GM12878 (cell line): ENCODE measurements at regions not wholly inside any gene's neighbourhood (a gene's known extent, or its start where the extent isn't known, plus 50 kb on each side); places are given as distances from the start of the nearest gene placed in this dataset.
"Not testable (repeated sequence)": the region's sequence is repeated elsewhere in the genome, so short reads cannot be mapped to it uniquely, and the experiment has no call there.

ENCODE experiments used
- ATAC-seq: fragments of 200-7000 bp; cut with Tn5 transposase; 3 replicates; pipeline ENCODE4 v1.9.1; 2020; ENCODE audit warnings: mild to moderate bottlenecking, moderate library complexity
- BruUV-seq: library from RNA; stranded (reverse); fragments of 400-500 nt; replicated peaks from 2 replicates; lab custom pipeline; 2021; lab: Mats Ljungman, UMichigan
- CTCF ChIA-PET: fragments of 300-600 bp; sonication (Branson Sonifier 250); formaldehyde crosslinking; extraction: SDS; loops from one replicate; lab custom pipeline; 2021; ENCODE audit warnings: inconsistent platforms; lab: Yijun Ruan, JAX
- POLR2A ChIA-PET: fragments of 350-600 bp; formaldehyde crosslinking; extraction: SDS; loops from one replicate; lab custom pipeline; 2021; ENCODE audit warnings: inconsistent platforms; lab: Charles Lee
- RAD21 ChIA-PET: fragments of 300-600 bp; sonication (Branson Sonifier 250); formaldehyde crosslinking; loops from one replicate; lab custom pipeline; 2023; ENCODE audit warnings: antibody characterized with exemption; ENCODE audit not compliant: unreplicated experiment; lab: Charles Lee
- SMC1A ChIA-PET: fragments of 300-600 bp; sonication (Branson Sonifier 250); formaldehyde crosslinking; loops from one replicate; lab custom pipeline; 2023; ENCODE audit not compliant: unreplicated experiment, uncharacterized antibody; lab: Charles Lee
- DNase-seq: peaks from one replicate; pipeline ENCODE4 v3.0.0-alpha.2; 2011; ENCODE audit warnings: low read depth, low spot score
- FAIRE-seq: peaks from 3 replicates; lab custom pipeline; 2011; peaks lifted over from hg19 to GRCh38; lab: Jason Lieb, UNC
- H2AFZ ChIP-seq: 2 replicates; pipeline ENCODE4 v1.6.0; 2011; ENCODE audit warnings: low read depth, low read length, control low read depth; ENCODE audit not compliant: control insufficient read depth
- H3K27ac ChIP-seq: 2 replicates; pipeline ENCODE4 v1.5.1; 2011; ENCODE audit warnings: control low read depth; ENCODE audit not compliant: control insufficient read depth, insufficient read depth
- H3K27me3 ChIP-seq, 2 experiments: replicated peaks in 1 of 2; 2 replicates each; pipeline versions ENCODE4 v1.6.0 to v1.6.1; 2011; ENCODE audit warnings: low read length in 1 of 2; ENCODE audit not compliant: control insufficient read depth in 2 of 2, insufficient read depth in 2 of 2
- H3K36me3 ChIP-seq, 2 experiments: 2 replicates each; pipeline ENCODE4 v1.5.1; 2011; ENCODE audit warnings: low read length in 1 of 2; ENCODE audit not compliant: control insufficient read depth in 2 of 2, insufficient read depth in 2 of 2
- H3K4me1 ChIP-seq: 2 replicates; pipeline ENCODE4 v1.6.1; 2011; ENCODE audit warnings: mild to moderate bottlenecking, low read length, moderate library complexity, mixed read lengths; ENCODE audit not compliant: control insufficient read depth, insufficient read depth
- H3K4me2 ChIP-seq: 2 replicates; pipeline ENCODE4 v1.6.0; 2011; ENCODE audit warnings: control low read depth; ENCODE audit not compliant: control insufficient read depth, insufficient read depth
- H3K4me3 ChIP-seq: fragments of 200-600 bp; sonication (generic); 2 replicates; pipeline ENCODE4 v1.5.1; 2016
- H3K79me2 ChIP-seq: 2 replicates; pipeline ENCODE4 v1.6.0; 2011; ENCODE audit warnings: low read length; ENCODE audit not compliant: control insufficient read depth, insufficient read depth
- H3K9ac ChIP-seq: 2 replicates; pipeline ENCODE4 v1.8.0; 2011; ENCODE audit warnings: low read length, control low read depth, mixed read lengths; ENCODE audit not compliant: control insufficient read depth, insufficient read depth
- H3K9me3 ChIP-seq: replicated peaks from 3 replicates; pipeline ENCODE4 v1.5.1; 2011; ENCODE audit warnings: mild to moderate bottlenecking, low read length; ENCODE audit not compliant: control insufficient read depth, insufficient read depth
- H4K20me1 ChIP-seq: 2 replicates; pipeline ENCODE4 v1.6.0; 2011; ENCODE audit not compliant: control insufficient read depth, insufficient read depth
- EZH2 ChIP-seq: IDR thresholded peaks from 2 replicates; pipeline ENCODE4 v1.6.1; 2012; ENCODE audit warnings: low read depth, mild to moderate bottlenecking, control low read depth, inconsistent platforms, low read length, borderline replicate concordance; ENCODE audit not compliant: control insufficient read depth
- FOXK2 ChIP-seq: fragments of 450-650 bp; IDR thresholded peaks from 2 replicates; pipeline ENCODE4 v1.6.1; 2017; ENCODE audit warnings: mild to moderate bottlenecking, moderate library complexity
- HCFC1 ChIP-seq: fragments of 150-350 bp; IDR thresholded peaks from 2 replicates; pipeline ENCODE4 v1.6.1; 2014; ENCODE audit warnings: low read length
- NFIC ChIP-seq: IDR thresholded peaks from 2 replicates; pipeline ENCODE4 v1.6.1; 2012; ENCODE audit warnings: low read depth, mild to moderate bottlenecking, inconsistent platforms, low read length, moderate library complexity
- POLR2AphosphoS5 ChIP-seq: IDR thresholded peaks from 2 replicates; pipeline ENCODE4 v1.6.1; 2011; ENCODE audit warnings: mild to moderate bottlenecking, low read length, inconsistent platforms
- RAD51 ChIP-seq: fragments of 450-650 bp; IDR thresholded peaks from 2 replicates; pipeline ENCODE4 v1.6.1; 2016; ENCODE audit warnings: moderate library complexity, mild to moderate bottlenecking, inconsistent platforms
- TARDBP ChIP-seq: IDR thresholded peaks from 2 replicates; pipeline ENCODE4 v1.6.1; 2016; ENCODE audit warnings: borderline replicate concordance
- WGBS: methylation state at CpG from one replicate; pipeline ENCODE4 v1.1.6; 2016; ENCODE audit warnings: low lambda C conversion rate; ENCODE audit not compliant: insufficient replicate concordance, insufficient coverage; ENCODE audit errors: missing lambda C conversion rate; 5-methylcytosine and 5-hydroxymethylcytosine counted together
- in situ Hi-C: fragments of 300-500 bp; cut with MboI; formaldehyde crosslinking; loops from 9 replicates; pipeline ENCODE4 v1.14.3; 2018; ENCODE audit warnings: mixed read lengths
- intact Hi-C: fragments of 100-400 bp; cut with micrococcal nuclease; formaldehyde crosslinking; loops from one replicate; pipeline ENCODE4 v1.14.2; 2022; ENCODE audit not compliant: unreplicated experiment
- TF ChIP-seq, protein P1 (sequence below): IDR thresholded peaks from 2 replicates; pipeline ENCODE4 v1.6.1; 2011; ENCODE audit warnings: borderline replicate concordance, low read depth, mild to moderate bottlenecking, moderate library complexity, mixed read lengths, low read length; ENCODE audit not compliant: insufficient read depth; ENCODE audit errors: extremely low read length
- TF ChIP-seq, protein P2 (sequence below): fragments of 450-650 bp; IDR thresholded peaks from 2 replicates; pipeline ENCODE4 v1.6.1; 2018; ENCODE audit warnings: borderline replicate concordance, mild to moderate bottlenecking; ENCODE audit not compliant: partially characterized antibody
- TF ChIP-seq, protein P3 (sequence below): fragments of 450-650 bp; IDR thresholded peaks from 2 replicates; pipeline ENCODE4 v1.6.1; 2017; ENCODE audit warnings: borderline replicate concordance

DNA sequence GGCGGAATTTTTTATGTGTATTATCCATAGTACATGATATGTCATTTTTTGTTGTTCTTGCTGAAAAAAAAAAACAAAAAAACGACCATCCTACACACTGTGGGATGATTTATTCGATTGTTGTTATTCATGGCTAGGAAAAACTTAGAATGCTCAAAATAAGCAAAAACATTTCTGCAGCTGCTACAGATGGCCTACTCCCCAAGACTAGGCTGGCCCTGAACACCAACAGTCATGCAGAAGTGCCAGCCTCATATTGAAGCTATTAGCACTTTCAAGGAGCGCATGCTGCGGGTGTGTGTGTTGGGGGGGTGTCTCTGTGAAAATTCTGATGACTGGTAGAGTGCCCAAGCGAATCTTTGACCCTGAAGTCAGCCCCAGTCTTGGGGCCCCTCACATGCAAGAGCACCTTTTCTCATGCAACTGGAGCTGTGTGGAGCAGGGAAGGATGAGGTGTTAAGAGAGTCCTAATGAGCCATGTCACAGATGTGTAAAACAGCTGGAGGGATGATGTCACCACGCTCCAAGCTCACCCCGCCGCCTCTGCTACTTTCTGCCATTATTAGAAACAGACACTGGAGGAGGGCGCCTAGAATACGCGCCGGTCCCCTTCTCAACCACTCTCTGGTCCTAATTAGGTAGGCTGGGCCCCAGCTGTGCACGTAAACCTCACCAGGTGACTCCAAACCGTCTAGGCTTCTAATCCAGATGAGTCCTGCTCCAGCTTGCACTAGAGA, 61.0 kb upstream of the SMIM23 start (continued):
- TF ChIP-seq POLR2AphosphoS5: no peak
- no peak for TF ChIP-seq EZH2
- no peak for TF ChIP-seq FOXK2

DNA sequence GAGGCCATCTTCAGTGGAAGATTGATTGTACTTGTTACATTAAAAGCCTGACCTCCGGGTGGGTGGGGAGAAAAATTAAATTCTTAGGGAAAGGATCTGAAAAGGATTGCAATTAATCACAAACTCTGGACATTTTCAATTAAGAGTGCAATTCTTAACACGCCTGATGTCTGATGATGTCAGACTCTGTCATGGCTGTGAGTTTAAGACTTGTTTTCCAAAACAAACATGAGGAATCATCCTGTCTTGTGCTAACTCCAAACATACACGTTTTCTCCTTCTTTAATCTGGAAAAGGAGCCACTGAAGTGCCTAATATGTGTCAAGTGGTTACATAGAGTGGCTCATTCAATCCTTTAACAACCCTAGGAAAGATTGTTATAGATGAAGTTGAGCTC, 60.4 kb upstream of the SMIM23 start:
- BruUV-seq: no TSS peak
- DNase-seq (no peak), ATAC-seq (no peak), FAIRE-seq (no peak)
- ChIA-PET POLR2A (no interaction called here), CTCF (no interaction called here), RAD21 (no interaction called here), SMC1A (no interaction called here)
- Histone ChIP-seq H4K20me1 (no peaks in the 10 kb centered on the region), H3K4me2 (no peak overlapping the region), H3K9me3 (peaks cover 2% of the 10 kb centered on the region; the same call in 1 of the 3 replicates), H3K36me3 (no peaks in the 10 kb centered on the region), H3K79me2 (no peaks in the 10 kb centered on the region), H3K27ac (no peak overlapping the region), H3K4me3 (no peak overlapping the region), H3K27me3 (peaks cover 0 to 2% of the 10 kb centered on the region in 2 experiments; a peak in 1 of 4 replicates), H2AFZ (no peak overlapping the region), H3K4me1 (no peaks in the 10 kb centered on the region), H3K9ac (no peak overlapping the region)
- WGBS: 25% methylated on average over 3 of the region's 3 CpGs
- TF ChIP-seq, protein P1, sequence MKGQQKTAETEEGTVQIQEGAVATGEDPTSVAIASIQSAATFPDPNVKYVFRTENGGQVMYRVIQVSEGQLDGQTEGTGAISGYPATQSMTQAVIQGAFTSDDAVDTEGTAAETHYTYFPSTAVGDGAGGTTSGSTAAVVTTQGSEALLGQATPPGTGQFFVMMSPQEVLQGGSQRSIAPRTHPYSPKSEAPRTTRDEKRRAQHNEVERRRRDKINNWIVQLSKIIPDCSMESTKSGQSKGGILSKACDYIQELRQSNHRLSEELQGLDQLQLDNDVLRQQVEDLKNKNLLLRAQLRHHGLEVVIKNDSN: no peak
- no peak for TF ChIP-seq RAD51
- TF ChIP-seq, protein P2, sequence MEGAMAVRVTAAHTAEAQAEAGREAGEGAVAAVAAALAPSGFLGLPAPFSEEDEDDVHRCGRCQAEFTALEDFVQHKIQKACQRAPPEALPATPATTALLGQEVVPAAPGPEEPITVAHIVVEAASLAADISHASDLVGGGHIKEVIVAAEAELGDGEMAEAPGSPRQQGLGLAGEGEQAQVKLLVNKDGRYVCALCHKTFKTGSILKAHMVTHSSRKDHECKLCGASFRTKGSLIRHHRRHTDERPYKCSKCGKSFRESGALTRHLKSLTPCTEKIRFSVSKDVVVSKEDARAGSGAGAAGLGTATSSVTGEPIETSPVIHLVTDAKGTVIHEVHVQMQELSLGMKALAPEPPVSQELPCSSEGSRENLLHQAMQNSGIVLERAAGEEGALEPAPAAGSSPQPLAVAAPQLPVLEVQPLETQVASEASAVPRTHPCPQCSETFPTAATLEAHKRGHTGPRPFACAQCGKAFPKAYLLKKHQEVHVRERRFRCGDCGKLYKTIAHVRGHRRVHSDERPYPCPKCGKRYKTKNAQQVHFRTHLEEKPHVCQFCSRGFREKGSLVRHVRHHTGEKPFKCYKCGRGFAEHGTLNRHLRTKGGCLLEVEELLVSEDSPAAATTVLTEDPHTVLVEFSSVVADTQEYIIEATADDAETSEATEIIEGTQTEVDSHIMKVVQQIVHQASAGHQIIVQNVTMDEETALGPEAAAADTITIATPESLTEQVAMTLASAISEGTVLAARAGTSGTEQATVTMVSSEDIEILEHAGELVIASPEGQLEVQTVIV: no peak
- TF ChIP-seq HCFC1: no peak
- TF ChIP-seq TARDBP: no peak
- TF ChIP-seq, protein P3, sequence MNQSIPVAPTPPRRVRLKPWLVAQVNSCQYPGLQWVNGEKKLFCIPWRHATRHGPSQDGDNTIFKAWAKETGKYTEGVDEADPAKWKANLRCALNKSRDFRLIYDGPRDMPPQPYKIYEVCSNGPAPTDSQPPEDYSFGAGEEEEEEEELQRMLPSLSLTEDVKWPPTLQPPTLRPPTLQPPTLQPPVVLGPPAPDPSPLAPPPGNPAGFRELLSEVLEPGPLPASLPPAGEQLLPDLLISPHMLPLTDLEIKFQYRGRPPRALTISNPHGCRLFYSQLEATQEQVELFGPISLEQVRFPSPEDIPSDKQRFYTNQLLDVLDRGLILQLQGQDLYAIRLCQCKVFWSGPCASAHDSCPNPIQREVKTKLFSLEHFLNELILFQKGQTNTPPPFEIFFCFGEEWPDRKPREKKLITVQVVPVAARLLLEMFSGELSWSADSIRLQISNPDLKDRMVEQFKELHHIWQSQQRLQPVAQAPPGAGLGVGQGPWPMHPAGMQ: no peak
- no peak for TF ChIP-seq FOXK2
- no peak for TF ChIP-seq NFIC
- in situ Hi-C loops: no loop called here
- intact Hi-C loops: no loop called here

DNA sequence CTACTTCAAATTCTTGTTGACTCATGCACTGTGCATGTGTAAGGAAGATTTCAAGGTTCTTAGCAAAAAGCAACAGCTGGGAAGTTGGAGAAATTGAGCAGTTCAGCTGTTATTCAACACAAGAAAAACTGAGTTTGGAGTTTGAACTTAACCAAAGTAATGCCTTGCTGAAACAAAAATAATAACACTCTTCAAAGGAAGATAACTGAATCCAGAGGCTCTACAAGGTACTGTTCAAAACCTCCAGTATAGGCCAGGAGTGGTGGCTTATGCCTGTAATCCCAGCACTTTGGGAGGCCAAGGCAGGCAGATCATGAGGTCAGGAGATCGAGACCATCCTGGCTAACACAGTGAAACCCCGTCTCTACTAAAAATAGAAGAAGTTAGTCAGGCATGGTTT, 58.8 kb upstream of the SMIM23 start:
- H3K4me2 ChIP-seq, H3K4me1 ChIP-seq, BruUV-seq, H3K27ac ChIP-seq, H3K27me3 ChIP-seq, H3K79me2 ChIP-seq, H3K9ac ChIP-seq, in situ Hi-C loops, FAIRE-seq, H2AFZ ChIP-seq, H3K9me3 ChIP-seq, H4K20me1 ChIP-seq, intact Hi-C loops, H3K36me3 ChIP-seq, RAD21 ChIA-PET, H3K4me3 ChIP-seq, POLR2A ChIA-PET, DNase-seq, CTCF ChIA-PET, SMC1A ChIA-PET, ATAC-seq: not testable (repeated sequence)
- WGBS: 5% methylated on average over 2 of the region's 2 CpGs
